Stimulated activated memory B cell treated with anti-CD40 and anti-IgM and Interleukin-4, amounts not matched to agents 10 μg/mL and 1 μg/mL and 100 μg/mL, for 72 hours (primary cell): ENCODE measurements at regions not wholly inside any gene's neighbourhood (a gene's known extent, or its start where the extent isn't known, plus 50 kb on each side); places are given as distances from the start of the nearest gene placed in this dataset.
A peak's percentile ranks its signal among the peaks of the same experiment; 100 is the strongest.

Experiments
- ATAC-seq: fragments of 150-1000 bp; cut with Tn5 transposase; 2 replicates; pipeline ENCODE4 v1.10.0; 2021
- H3K27ac Mint-ChIP-seq: one replicate; pipeline ENCODE4 v1.8.0; 2022; ENCODE audit warnings: mild to moderate bottlenecking, mixed read lengths
- H3K27me3 Mint-ChIP-seq: one replicate; pipeline ENCODE4 v1.8.0; 2022; ENCODE audit warnings: mixed read lengths
- H3K36me3 Mint-ChIP-seq: one replicate; pipeline ENCODE4 v1.8.0; 2022; ENCODE audit warnings: mixed read lengths
- H3K4me1 Mint-ChIP-seq: one replicate; pipeline ENCODE4 v1.8.0; 2022; ENCODE audit warnings: mixed read lengths
- H3K4me3 Mint-ChIP-seq: one replicate; pipeline ENCODE4 v1.8.0; 2022; ENCODE audit warnings: mild to moderate bottlenecking, moderate library complexity, mixed read lengths
- H3K9me3 Mint-ChIP-seq: one replicate; pipeline ENCODE4 v1.8.0; 2022; ENCODE audit warnings: mixed read lengths

DNA sequence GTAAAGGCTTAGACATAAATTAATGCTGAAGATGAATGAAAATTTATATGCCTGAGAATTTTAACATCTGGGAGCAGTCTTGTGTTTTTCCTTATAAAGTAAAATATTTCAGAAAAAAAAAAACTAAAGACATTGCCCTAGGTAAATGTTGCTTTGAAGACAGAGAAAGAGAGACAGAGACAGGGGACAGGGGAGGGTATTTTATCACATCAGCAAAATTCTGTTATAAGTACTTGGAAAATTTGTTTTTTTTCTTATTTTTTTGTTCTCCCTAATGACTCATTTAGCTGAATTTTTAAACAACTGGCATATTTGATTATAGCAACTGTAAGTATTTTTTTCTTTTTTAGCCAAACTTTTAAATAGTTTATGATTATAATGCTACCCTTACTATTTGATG, 1540.6 kb upstream of the GBE1 start:
- no peak overlapping the region for H3K4me3 Mint-ChIP-seq
- no peak overlapping the region for H3K27ac Mint-ChIP-seq
- no peaks in the 10 kb centered on the region for H3K27me3 Mint-ChIP-seq
- H3K4me1 Mint-ChIP-seq: no peaks in the 10 kb centered on the region
- peaks cover 3% of the 10 kb centered on the region for H3K9me3 Mint-ChIP-seq
- no peaks in the 10 kb centered on the region for H3K36me3 Mint-ChIP-seq
- no peak for ATAC-seq

DNA sequence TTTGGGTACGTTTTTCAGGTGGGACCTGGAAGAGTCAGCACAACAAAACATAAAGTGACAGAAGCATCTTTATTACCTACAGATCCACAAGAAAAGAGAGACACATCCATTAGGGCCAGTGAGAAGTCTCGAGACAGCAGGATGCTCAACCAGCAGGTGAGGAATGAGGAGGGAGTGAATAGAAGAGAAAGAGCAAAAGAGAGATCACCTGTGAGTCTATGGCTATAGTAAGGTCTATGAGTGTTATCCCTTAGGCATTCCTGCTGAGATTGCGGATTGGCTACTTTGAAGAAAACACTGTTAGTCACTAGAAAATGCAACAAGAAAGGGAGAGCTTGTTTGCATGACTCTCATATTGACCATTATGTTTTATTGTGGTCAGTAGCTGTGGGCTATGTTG, 1556.2 kb upstream of the GBE1 start:
- Mint-ChIP-seq H3K4me1 (no peaks in the 10 kb centered on the region), H3K36me3 (no peaks in the 10 kb centered on the region), H3K9me3 (no peaks in the 10 kb centered on the region), H3K4me3 (no peak overlapping the region), H3K27ac (no peak overlapping the region), H3K27me3 (no peaks in the 10 kb centered on the region)
- ATAC-seq: no peak

DNA sequence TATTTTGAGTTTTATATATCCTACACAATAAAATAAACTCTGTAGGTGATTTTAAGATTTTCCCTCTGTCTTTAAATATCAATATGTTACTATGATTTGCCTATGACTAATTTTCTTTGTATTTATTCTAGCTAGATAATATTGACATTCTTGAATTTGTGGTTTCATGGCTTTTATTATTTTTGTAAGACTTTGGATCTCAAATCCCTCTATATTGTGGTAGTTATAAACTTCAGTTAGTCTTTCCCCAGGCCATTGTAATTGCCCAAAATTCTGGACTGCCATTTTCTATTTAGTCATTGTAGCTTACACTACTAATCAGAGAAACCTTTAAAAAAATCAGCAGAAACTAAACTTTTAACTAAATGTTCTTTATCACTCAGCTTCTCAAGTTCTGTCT, 1559.3 kb upstream of the GBE1 start:
- Mint-ChIP-seq H3K27me3 (no peaks in the 10 kb centered on the region), H3K36me3 (no peaks in the 10 kb centered on the region), H3K27ac (no peak overlapping the region), H3K4me1 (no peaks in the 10 kb centered on the region), H3K4me3 (no peak overlapping the region), H3K9me3 (peaks cover under 1% of the 10 kb centered on the region)
- ATAC-seq: no peak

- no peak overlapping the region for H3K4me3 Mint-ChIP-seq
- H3K27me3 Mint-ChIP-seq: no peaks in the 10 kb centered on the region
- no peaks in the 10 kb centered on the region for H3K4me1 Mint-ChIP-seq
- no peaks in the 10 kb centered on the region for H3K36me3 Mint-ChIP-seq
- H3K9me3 Mint-ChIP-seq: peaks cover 3% of the 10 kb centered on the region
- ATAC-seq: no peak
- no peak overlapping the region for H3K27ac Mint-ChIP-seq
These were observed 1560.0 kb upstream of the GBE1 start for GRCh38 chr3:83321457-83321856.

- H3K4me3 Mint-ChIP-seq: no peak overlapping the region
- no peaks in the 10 kb centered on the region for H3K36me3 Mint-ChIP-seq
- no peaks in the 10 kb centered on the region for H3K27me3 Mint-ChIP-seq
- H3K27ac Mint-ChIP-seq: no peak overlapping the region
- no peaks in the 10 kb centered on the region for H3K4me1 Mint-ChIP-seq
- no peak for ATAC-seq
- peaks cover 3% of the 10 kb centered on the region for H3K9me3 Mint-ChIP-seq
These were observed 1560.4 kb upstream of the GBE1 start for GRCh38 chr3:83321891-83322290.

- no peak overlapping the region for H3K27ac Mint-ChIP-seq
- no peaks in the 10 kb centered on the region for H3K27me3 Mint-ChIP-seq
- H3K4me1 Mint-ChIP-seq: no peaks in the 10 kb centered on the region
- ATAC-seq: no peak
- no peak overlapping the region for H3K4me3 Mint-ChIP-seq
- peaks cover 6% of the 10 kb centered on the region for H3K9me3 Mint-ChIP-seq
- no peaks in the 10 kb centered on the region for H3K36me3 Mint-ChIP-seq
These were observed 1592.8 kb upstream of the GBE1 start for GRCh38 chr3:83354205-83354604.

GRCh38 chr3:83393276-83393675, 1565.5 kb upstream of the CADM2 start:
- no peak for ATAC-seq
- Mint-ChIP-seq H3K27me3 (no peaks in the 10 kb centered on the region), H3K27ac (no peak overlapping the region), H3K36me3 (no peaks in the 10 kb centered on the region), H3K4me3 (no peak overlapping the region), H3K9me3 (no peaks in the 10 kb centered on the region), H3K4me1 (no peaks in the 10 kb centered on the region)

- H3K9me3 Mint-ChIP-seq: peaks cover 2% of the 10 kb centered on the region
- no peaks in the 10 kb centered on the region for H3K36me3 Mint-ChIP-seq
- no peak overlapping the region for H3K27ac Mint-ChIP-seq
- H3K4me3 Mint-ChIP-seq: no peak overlapping the region
- H3K27me3 Mint-ChIP-seq: no peaks in the 10 kb centered on the region
- peak; percentile 31 for ATAC-seq
- H3K4me1 Mint-ChIP-seq: no peaks in the 10 kb centered on the region
These were observed 1554.9 kb upstream of the CADM2 start for GRCh38 chr3:83403927-83404326.

- Mint-ChIP-seq H3K4me3 (no peak overlapping the region), H3K27ac (no peak overlapping the region), H3K27me3 (no peaks in the 10 kb centered on the region), H3K36me3 (no peaks in the 10 kb centered on the region), H3K9me3 (peaks cover 3% of the 10 kb centered on the region), H3K4me1 (no peaks in the 10 kb centered on the region)
- no peak for ATAC-seq
These were observed 1532.5 kb upstream of the CADM2 start for GRCh38 chr3:83426300-83426699.

DNA sequence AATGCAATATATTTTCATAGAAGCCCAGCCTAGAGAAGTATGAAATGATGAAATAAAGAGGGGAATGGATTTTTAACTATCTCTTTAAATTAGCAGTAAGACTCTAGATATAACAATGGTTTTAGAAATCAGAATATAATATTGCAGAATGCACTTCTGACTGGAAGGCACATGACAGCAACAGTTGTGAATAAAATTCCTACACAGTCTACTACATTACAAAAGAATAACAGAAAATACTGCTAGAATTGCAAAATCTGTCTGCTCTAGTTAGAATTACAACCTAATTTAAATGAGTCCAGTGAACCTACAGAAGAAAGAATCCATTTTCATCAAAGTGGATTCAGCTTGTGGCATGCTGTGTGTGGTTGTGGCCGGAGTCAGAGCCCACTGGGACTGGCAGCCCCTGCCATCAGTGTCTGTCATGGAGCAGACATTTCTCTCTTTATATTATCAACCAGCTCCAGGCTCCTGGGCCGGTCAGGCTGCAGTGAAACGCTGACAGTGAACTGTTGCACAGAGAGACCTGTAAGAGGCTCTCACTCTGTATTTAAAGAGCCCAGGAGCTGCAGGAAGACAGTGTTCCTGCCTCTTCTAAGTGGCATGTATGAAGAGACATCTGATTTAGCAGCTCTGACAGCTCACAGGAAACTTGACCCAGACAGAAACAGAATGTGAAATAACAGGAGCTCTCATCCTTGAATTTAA, 1523.8 kb upstream of the CADM2 start:
- Mint-ChIP-seq H3K36me3 (no peaks in the 10 kb centered on the region), H3K27ac (no peak overlapping the region), H3K4me3 (no peak overlapping the region), H3K9me3 (peaks cover 5% of the 10 kb centered on the region), H3K27me3 (no peaks in the 10 kb centered on the region), H3K4me1 (no peaks in the 10 kb centered on the region)
- no peak for ATAC-seq

DNA sequence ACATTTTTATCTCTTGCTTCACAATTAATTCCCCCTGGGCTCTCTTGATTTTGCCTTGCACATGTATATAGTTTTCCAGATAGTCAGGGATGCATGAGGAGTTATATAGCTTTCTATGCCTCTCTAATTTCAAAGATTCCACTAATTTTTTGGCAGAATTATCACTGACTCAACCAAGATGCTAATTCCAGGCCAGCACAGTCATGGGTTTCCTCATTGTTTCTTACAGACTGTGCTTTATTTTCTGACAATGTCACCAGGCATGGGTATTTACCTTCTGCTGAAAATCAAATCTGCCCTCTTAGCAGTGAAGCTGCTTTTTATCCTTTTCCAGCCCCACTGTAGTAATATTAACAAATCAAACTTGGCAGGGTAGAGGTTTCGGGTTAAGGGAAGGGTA, 1520.6 kb upstream of the CADM2 start:
- Mint-ChIP-seq H3K4me3 (no peak overlapping the region), H3K27me3 (no peaks in the 10 kb centered on the region), H3K36me3 (no peaks in the 10 kb centered on the region), H3K9me3 (peaks cover 4% of the 10 kb centered on the region), H3K4me1 (no peaks in the 10 kb centered on the region), H3K27ac (no peak overlapping the region)
- ATAC-seq: no peak

GRCh38 chr3:83453056-83453455, 1505.7 kb upstream of the CADM2 start:
- H3K36me3 Mint-ChIP-seq: no peaks in the 10 kb centered on the region
- H3K4me1 Mint-ChIP-seq: no peaks in the 10 kb centered on the region

DNA sequence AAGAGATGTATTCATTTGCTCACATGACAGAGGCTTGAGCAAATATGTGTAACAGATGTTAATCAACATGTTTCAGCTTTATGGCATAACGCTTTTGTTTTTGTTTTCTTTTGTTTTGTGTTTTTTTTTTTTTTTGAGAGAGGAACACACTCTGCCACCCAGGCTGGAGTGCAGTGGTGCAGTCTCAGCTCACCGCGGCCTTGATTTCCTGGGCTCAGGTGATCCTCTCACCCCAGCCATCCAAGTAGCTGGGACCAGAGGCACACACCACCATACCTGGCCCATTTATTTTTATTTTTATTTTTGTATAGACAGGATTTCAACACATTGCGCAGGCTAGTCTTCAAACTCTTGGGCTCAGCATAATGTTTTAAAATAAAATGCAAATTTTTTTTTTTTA, 1504.4 kb upstream of the CADM2 start:
- Mint-ChIP-seq H3K4me3 (no peak overlapping the region), H3K27ac (no peak overlapping the region), H3K36me3 (no peaks in the 10 kb centered on the region), H3K9me3 (peaks cover 3% of the 10 kb centered on the region), H3K4me1 (no peaks in the 10 kb centered on the region), H3K27me3 (no peaks in the 10 kb centered on the region)
- no peak for ATAC-seq

More at GRCh38 chr3:83453056-83453455, 1505.7 kb upstream of the CADM2 start:
- Mint-ChIP-seq H3K27ac (no peak overlapping the region), H3K9me3 (peaks cover 3% of the 10 kb centered on the region), H3K4me3 (no peak overlapping the region), H3K27me3 (no peaks in the 10 kb centered on the region)
- no peak for ATAC-seq

GRCh38 chr3:83457551-83457950, 1501.2 kb upstream of the CADM2 start:
- H3K27ac Mint-ChIP-seq: no peak overlapping the region
- no peaks in the 10 kb centered on the region for H3K4me1 Mint-ChIP-seq
- no peaks in the 10 kb centered on the region for H3K27me3 Mint-ChIP-seq
- H3K9me3 Mint-ChIP-seq: no peaks in the 10 kb centered on the region
- H3K4me3 Mint-ChIP-seq: no peak overlapping the region
- H3K36me3 Mint-ChIP-seq: no peaks in the 10 kb centered on the region
- no peak for ATAC-seq

DNA sequence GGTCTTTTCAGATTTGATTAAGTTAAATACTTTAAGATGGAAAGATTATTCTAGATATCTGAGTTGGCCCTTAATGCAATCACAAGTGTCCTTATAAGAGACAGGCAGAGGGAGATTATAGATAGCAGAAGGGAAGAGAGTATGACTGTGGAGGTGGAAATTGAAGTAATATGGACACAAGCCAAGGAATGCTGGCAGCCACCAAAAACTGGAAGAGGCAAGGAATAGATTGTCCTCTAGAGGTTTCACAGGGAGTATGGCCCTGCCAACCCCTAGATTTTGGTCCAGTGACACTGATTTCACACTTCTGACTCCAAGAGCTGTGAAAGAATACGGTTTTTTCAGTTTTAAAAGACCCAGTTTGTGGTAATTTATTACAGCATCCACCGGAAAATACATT, 1498.7 kb upstream of the CADM2 start:
- no peaks in the 10 kb centered on the region for H3K27me3 Mint-ChIP-seq
- no peaks in the 10 kb centered on the region for H3K4me1 Mint-ChIP-seq
- no peak overlapping the region for H3K4me3 Mint-ChIP-seq
- H3K27ac Mint-ChIP-seq: no peak overlapping the region
- H3K36me3 Mint-ChIP-seq: no peaks in the 10 kb centered on the region
- ATAC-seq: no peak
- H3K9me3 Mint-ChIP-seq: no peaks in the 10 kb centered on the region

DNA sequence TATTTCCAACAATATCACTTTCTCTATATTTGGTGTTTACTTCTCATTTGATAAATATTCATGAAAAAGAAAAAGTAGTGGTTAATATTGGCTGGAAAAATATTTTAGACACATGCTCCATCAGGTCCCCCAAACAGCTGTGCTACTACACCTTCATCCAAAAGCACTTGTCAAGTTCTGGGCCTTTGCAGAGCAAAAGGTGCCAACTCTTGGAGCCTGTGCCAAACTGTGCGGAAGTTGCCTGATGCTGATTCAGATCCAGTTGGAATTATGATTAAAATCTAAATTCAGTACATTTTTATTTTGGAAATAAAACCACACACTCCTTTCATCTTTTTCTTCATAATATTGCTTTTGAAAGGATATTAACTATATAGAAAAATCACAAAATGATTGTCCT, 1497.4 kb upstream of the CADM2 start:
- Mint-ChIP-seq H3K27ac (no peak overlapping the region), H3K9me3 (no peaks in the 10 kb centered on the region), H3K27me3 (no peaks in the 10 kb centered on the region), H3K36me3 (no peaks in the 10 kb centered on the region), H3K4me1 (no peaks in the 10 kb centered on the region), H3K4me3 (no peak overlapping the region)
- no peak for ATAC-seq

DNA sequence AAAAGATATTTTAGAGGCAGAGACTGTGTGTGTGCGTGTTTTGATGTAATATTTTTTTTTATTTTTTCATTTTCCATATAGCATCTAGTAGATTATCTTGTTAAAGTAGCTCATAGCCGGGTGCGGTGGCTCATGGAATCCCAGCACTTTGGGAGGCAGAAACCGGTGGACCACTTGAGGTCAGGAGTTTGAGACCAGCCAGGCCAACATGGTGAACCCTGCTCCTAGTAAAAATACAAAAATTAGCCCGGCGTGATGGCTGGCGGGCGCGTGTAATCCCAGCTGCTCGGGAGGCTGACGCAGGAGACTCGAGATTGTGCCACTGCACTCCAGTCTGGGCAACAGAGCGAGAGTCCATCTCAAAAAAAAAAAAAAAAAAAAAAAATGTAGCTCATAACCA, 1481.2 kb upstream of the CADM2 start:
- H3K4me1 Mint-ChIP-seq: no peaks in the 10 kb centered on the region

More for the DNA sequence above, 1481.2 kb upstream of the CADM2 start:
- no peak for ATAC-seq
- H3K36me3 Mint-ChIP-seq: no peaks in the 10 kb centered on the region
- H3K4me3 Mint-ChIP-seq: no peak overlapping the region
- H3K27ac Mint-ChIP-seq: no peak overlapping the region
- H3K9me3 Mint-ChIP-seq: peaks cover 2% of the 10 kb centered on the region
- H3K27me3 Mint-ChIP-seq: no peaks in the 10 kb centered on the region
